ENCODE measurements at regions not wholly inside any gene's neighbourhood (a gene's known extent, or its start where the extent isn't known, plus 50 kb on each side); places are given as distances from the start of the nearest gene placed in this dataset.

DNA sequence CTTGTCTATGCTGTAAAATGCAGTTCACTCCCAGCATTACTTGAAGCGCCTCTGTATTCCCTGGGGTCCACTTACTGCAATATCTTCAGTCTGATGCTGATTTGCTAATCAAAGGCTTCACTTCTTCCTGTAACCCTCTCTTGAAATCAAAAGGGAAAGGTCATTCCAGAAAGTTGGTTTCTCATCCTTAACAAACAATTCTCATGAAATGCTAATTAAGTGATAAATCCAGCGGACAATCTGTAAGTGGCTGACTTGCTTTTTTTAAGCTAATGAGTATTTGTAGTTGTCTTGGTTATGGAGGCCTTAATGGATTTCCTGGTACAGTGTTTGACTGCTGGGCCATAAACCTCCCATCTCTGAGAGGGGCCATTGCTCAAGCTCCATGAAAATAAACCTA is 499.6 kb upstream of the HS6ST1 start:
- TF ChIP-seq, protein P1, sequence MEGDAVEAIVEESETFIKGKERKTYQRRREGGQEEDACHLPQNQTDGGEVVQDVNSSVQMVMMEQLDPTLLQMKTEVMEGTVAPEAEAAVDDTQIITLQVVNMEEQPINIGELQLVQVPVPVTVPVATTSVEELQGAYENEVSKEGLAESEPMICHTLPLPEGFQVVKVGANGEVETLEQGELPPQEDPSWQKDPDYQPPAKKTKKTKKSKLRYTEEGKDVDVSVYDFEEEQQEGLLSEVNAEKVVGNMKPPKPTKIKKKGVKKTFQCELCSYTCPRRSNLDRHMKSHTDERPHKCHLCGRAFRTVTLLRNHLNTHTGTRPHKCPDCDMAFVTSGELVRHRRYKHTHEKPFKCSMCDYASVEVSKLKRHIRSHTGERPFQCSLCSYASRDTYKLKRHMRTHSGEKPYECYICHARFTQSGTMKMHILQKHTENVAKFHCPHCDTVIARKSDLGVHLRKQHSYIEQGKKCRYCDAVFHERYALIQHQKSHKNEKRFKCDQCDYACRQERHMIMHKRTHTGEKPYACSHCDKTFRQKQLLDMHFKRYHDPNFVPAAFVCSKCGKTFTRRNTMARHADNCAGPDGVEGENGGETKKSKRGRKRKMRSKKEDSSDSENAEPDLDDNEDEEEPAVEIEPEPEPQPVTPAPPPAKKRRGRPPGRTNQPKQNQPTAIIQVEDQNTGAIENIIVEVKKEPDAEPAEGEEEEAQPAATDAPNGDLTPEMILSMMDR (IDR thresholded peaks at IDR 0.05), result no peak
- TF ChIP-seq POLR2A (IDR thresholded peaks at IDR 0.05), result no peak

All from right lobe of liver (tissue), 4 donors.